ENCODE measurements at regions not wholly inside any gene's neighbourhood (a gene's known extent, or its start where the extent isn't known, plus 50 kb on each side); places are given as distances from the start of the nearest gene placed in this dataset.

DNA sequence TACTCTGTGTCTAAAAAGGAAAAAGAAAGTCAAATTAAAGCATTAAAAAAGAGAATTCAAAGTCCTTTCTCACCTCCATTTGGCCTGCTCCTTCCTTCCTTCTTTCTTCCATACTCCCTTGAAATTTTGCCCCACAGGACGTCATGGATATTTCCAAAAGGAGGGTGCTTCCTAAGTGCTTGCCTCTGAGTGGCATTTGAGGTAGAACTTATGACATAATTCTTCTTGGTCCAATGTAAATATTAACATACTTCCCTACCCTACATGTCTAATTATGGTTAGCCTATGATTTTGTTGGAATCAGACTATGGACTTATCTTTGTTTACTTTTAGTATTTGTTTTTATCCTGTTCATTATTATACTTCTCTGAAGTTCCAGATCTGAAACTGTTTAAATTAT is 132.3 kb downstream of the PFDN4 start:
- TF ChIP-seq CTCF (conservative IDR thresholded peaks at IDR 0.05; ENCODE audit: low read length), result no peak
- TF ChIP-seq EZH2phosphoT487 (IDR thresholded peaks at IDR 0.05; ENCODE audit: borderline replicate concordance, low read depth, low read length), result no peak

All from OCI-LY7 (cell line).